Liver (tissue), 7 donors: ENCODE measurements at regions not wholly inside any gene's neighbourhood (a gene's known extent, or its start where the extent isn't known, plus 50 kb on each side); places are given as distances from the start of the nearest gene placed in this dataset.

Source experiments
- DNase-seq: peaks from one replicate; pipeline ENCODE4 v3.0.0-alpha.2; 2017; ENCODE audit warnings: low spot score
- H3K27ac ChIP-seq, 2 donors: one replicate each; pipeline ENCODE4 v1.7.0; 2013; ENCODE audit warnings: inconsistent platforms in 2 of 2, low read length in 2 of 2, control low read depth in 1 of 2, low read depth in 1 of 2, mild to moderate bottlenecking in 1 of 2
- H3K27me3 ChIP-seq, 4 donors: one replicate each; pipeline versions ENCODE4 v1.6.1 to v1.7.0; 2013; ENCODE audit warnings: low read length in 3 of 4, inconsistent platforms in 1 of 4, mild to moderate bottlenecking in 1 of 4, moderate library complexity in 1 of 4; ENCODE audit not compliant: control insufficient read depth in 4 of 4, insufficient read depth in 4 of 4
- H3K36me3 ChIP-seq, 4 donors: one replicate each; pipeline versions ENCODE4 v1.6.1 to v1.7.0; 2013; ENCODE audit warnings: low read length in 3 of 4, mild to moderate bottlenecking in 3 of 4, low read depth in 1 of 4, moderate library complexity in 1 of 4; ENCODE audit not compliant: control insufficient read depth in 4 of 4, insufficient read depth in 3 of 4
- H3K4me1 ChIP-seq, 4 donors: one replicate each; pipeline versions ENCODE4 v1.6.1 to v1.7.0; 2013; ENCODE audit warnings: low read length in 3 of 4, mild to moderate bottlenecking in 3 of 4, moderate library complexity in 1 of 4; ENCODE audit not compliant: control insufficient read depth in 4 of 4, insufficient read depth in 4 of 4
- H3K4me3 ChIP-seq, 3 donors: one replicate each; pipeline versions ENCODE4 v1.6.1 to v1.7.0; 2013; ENCODE audit warnings: low read length in 3 of 3, control low read depth in 1 of 3, low read depth in 1 of 3, mild to moderate bottlenecking in 1 of 3
- H3K9ac ChIP-seq, 2 donors: one replicate each; pipeline ENCODE4 v1.7.0; 2013; ENCODE audit warnings: low read length in 2 of 2, mild to moderate bottlenecking in 2 of 2, moderate library complexity in 2 of 2, control low read depth in 1 of 2, low read depth in 1 of 2
- H3K9me3 ChIP-seq, 4 donors: one replicate each; pipeline versions ENCODE4 v1.6.1 to v1.7.0; 2013; ENCODE audit warnings: low read length in 3 of 4; ENCODE audit not compliant: control insufficient read depth in 4 of 4
- EGR1 ChIP-seq, 2 donors: IDR thresholded peaks; 2 replicates each; pipeline ENCODE4 v1.6.1; 2016 to 2018; ENCODE audit warnings: antibody characterized with exemption in 2 of 2, low read depth in 2 of 2
- FOXA1 ChIP-seq: IDR thresholded peaks from 2 replicates; pipeline ENCODE4 v1.6.1; 2016; ENCODE audit warnings: antibody characterized with exemption
- FOXA2 ChIP-seq: IDR thresholded peaks from 2 replicates; pipeline ENCODE4 v1.6.1; 2016; ENCODE audit warnings: antibody characterized with exemption
- GABPA ChIP-seq, 2 donors: IDR thresholded peaks in 1 of 2; conservative IDR thresholded peaks in 1 of 2; 2 replicates each; pipeline ENCODE4 v1.6.1; 2016; ENCODE audit warnings: antibody characterized with exemption in 2 of 2, mild to moderate bottlenecking in 1 of 2, moderate library complexity in 1 of 2
- HNF4A ChIP-seq, 2 donors: conservative IDR thresholded peaks; 2 replicates each; pipeline ENCODE4 v1.6.1; 2016; ENCODE audit warnings: antibody characterized with exemption in 2 of 2, mild to moderate bottlenecking in 2 of 2
- HNF4G ChIP-seq: IDR thresholded peaks from 2 replicates; pipeline ENCODE4 v1.6.1; 2016; ENCODE audit warnings: antibody characterized with exemption
- JUND ChIP-seq, 2 donors: IDR thresholded peaks; 2 replicates each; pipeline ENCODE4 v1.6.1; 2016; ENCODE audit warnings: antibody characterized with exemption in 2 of 2
- NR2F2 ChIP-seq: IDR thresholded peaks from 2 replicates; pipeline ENCODE4 v1.6.1; 2016; ENCODE audit warnings: antibody characterized with exemption
- RAD21 ChIP-seq, 2 donors: IDR thresholded peaks; 2 replicates each; pipeline ENCODE4 v1.6.1; 2016; ENCODE audit warnings: antibody characterized with exemption in 2 of 2, mild to moderate bottlenecking in 2 of 2
- RXRA ChIP-seq, 2 donors: IDR thresholded peaks; 2 replicates each; pipeline ENCODE4 v1.6.1; 2017 to 2018; ENCODE audit warnings: antibody characterized with exemption in 2 of 2, mild to moderate bottlenecking in 1 of 2
- SP1 ChIP-seq: IDR thresholded peaks from 2 replicates; pipeline ENCODE4 v1.6.1; 2018; ENCODE audit warnings: antibody characterized with exemption, mild to moderate bottlenecking
- YY1 ChIP-seq: IDR thresholded peaks from 2 replicates; pipeline ENCODE4 v1.6.1; 2016; ENCODE audit warnings: antibody characterized with exemption, mild to moderate bottlenecking
- WGBS: extraction: QIAGEN DNeasy Blood & Tissue Kit; methylation state at CpG from one replicate; pipeline ENCODE4 v1.1.7; 2013; 5-methylcytosine and 5-hydroxymethylcytosine counted together
- TF ChIP-seq, protein P1 (sequence below): IDR thresholded peaks from 2 replicates; pipeline ENCODE4 v1.6.1; 2016; ENCODE audit warnings: antibody characterized with exemption, mild to moderate bottlenecking
- TF ChIP-seq, protein P2 (sequence below): IDR thresholded peaks from 2 replicates; pipeline ENCODE4 v1.6.1; 2016; ENCODE audit warnings: antibody characterized with exemption
- donor health status: healthy.
- donor health status: healthy.
- donor health status: healthy.
- donor health status: healthy.

DNA sequence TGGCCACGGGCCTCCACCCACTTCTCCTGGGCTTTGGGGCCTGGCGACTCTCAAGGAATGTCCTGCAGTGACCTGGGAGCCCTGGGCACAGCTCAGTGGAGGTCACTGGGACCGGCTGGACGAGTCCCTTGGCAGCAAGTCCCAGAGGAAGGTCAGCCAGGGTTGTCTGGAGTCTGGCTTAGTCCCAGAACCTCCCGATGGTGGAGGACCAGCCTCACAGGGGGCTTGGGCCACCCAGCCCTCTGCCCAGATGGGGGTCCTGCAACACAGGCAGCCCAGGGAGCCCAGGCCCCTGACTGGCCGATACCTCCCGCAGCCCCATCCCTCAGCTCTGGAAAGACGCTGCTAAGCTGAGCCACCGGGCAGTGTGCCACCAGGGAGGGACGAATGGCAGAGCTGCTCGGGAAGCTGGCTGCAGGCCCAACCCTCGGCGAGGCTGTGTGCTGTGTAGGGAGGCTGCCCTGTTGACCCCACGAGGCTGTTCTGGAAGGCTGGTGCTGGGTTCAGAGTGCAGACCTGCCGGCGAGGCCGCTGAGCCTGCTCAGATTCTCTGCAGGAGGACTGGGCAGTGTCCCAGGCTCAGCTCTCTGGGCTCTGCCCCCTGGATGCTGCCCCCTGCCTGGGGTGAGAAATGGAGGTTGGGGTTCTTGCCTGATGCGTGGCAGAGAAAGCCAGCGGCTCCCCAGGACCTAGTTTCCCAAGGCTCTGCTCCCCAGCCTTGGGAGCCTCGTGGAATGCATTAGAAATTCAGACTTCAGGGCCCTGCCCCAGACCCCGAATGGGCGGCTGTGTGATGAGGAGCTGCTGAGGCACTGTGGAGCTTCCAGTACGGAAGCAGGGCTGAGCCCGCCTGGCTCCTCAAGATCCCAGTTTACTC lies 61.7 kb downstream of the ADRA2C start:
- WGBS = 26% methylated on average over 24 of the region's 24 CpGs
- peak; percentile 92 for TF ChIP-seq SP1
- peak; percentile 62 for TF ChIP-seq FOXA1
- TF ChIP-seq RXRA (IDR thresholded peaks at IDR 0.05) = peak; percentile 93 to 98
- TF ChIP-seq, protein P1, sequence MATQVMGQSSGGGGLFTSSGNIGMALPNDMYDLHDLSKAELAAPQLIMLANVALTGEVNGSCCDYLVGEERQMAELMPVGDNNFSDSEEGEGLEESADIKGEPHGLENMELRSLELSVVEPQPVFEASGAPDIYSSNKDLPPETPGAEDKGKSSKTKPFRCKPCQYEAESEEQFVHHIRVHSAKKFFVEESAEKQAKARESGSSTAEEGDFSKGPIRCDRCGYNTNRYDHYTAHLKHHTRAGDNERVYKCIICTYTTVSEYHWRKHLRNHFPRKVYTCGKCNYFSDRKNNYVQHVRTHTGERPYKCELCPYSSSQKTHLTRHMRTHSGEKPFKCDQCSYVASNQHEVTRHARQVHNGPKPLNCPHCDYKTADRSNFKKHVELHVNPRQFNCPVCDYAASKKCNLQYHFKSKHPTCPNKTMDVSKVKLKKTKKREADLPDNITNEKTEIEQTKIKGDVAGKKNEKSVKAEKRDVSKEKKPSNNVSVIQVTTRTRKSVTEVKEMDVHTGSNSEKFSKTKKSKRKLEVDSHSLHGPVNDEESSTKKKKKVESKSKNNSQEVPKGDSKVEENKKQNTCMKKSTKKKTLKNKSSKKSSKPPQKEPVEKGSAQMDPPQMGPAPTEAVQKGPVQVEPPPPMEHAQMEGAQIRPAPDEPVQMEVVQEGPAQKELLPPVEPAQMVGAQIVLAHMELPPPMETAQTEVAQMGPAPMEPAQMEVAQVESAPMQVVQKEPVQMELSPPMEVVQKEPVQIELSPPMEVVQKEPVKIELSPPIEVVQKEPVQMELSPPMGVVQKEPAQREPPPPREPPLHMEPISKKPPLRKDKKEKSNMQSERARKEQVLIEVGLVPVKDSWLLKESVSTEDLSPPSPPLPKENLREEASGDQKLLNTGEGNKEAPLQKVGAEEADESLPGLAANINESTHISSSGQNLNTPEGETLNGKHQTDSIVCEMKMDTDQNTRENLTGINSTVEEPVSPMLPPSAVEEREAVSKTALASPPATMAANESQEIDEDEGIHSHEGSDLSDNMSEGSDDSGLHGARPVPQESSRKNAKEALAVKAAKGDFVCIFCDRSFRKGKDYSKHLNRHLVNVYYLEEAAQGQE = peak; percentile 53
- peak; percentile 71 for TF ChIP-seq HNF4G
- TF ChIP-seq NR2F2 = peak; percentile 99
- TF ChIP-seq GABPA (IDR thresholded peaks at IDR 0.05 in 1 of 2, conservative IDR thresholded peaks at IDR 0.05 in 1 of 2) = no peak
- peak in 1 of 2 donors; percentile 51 for TF ChIP-seq EGR1 (IDR thresholded peaks at IDR 0.05; ENCODE audit: low read depth in 2 of 2)
- no peak for TF ChIP-seq FOXA2
- no peak for TF ChIP-seq YY1
- peak; percentile 91 to 94 for TF ChIP-seq HNF4A (conservative IDR thresholded peaks at IDR 0.05)
- TF ChIP-seq JUND (IDR thresholded peaks at IDR 0.05) = no peak
- peak in 1 of 2 donors; percentile 51 for TF ChIP-seq RAD21 (IDR thresholded peaks at IDR 0.05)
- TF ChIP-seq, protein P2, sequence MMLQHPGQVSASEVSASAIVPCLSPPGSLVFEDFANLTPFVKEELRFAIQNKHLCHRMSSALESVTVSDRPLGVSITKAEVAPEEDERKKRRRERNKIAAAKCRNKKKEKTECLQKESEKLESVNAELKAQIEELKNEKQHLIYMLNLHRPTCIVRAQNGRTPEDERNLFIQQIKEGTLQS = no peak
- peak overlapping the region; percentile 20 to 56 for H3K27ac ChIP-seq
- peak; percentile 49 for DNase-seq
- peaks cover 10 to 49% (median 37%) of the 10 kb centered on the region in 4 donors for H3K4me1 ChIP-seq
- no peaks in the 10 kb centered on the region for H3K9me3 ChIP-seq
- no peaks in the 10 kb centered on the region for H3K36me3 ChIP-seq
- H3K4me3 ChIP-seq = no peak overlapping the region
- H3K9ac ChIP-seq = no peak overlapping the region
- H3K27me3 ChIP-seq = no peaks in the 10 kb centered on the region

DNA sequence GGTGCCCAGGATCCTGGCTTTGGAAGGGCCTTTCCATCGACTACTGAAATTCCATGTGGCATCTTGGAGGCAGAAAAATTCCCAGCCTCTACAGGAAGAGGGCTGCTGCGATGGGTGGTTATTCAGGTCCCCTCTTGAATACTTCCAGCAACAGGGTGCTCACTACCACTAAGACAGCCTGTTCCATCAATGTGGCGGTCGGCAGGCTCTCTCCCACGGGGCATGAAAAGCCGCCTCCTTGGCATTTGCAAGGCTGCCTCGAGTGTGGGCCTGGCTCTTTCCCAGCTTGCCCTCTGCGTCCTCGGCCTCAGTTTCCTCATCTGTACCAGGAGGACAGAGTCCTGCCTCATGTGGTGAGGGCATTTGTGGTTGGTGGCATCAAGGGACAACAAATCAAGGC lies 62.4 kb downstream of the ADRA2C start:
- WGBS = 92% methylated on average over 9 of the region's 9 CpGs
- Histone ChIP-seq H3K4me1 (peaks cover 10 to 46% (median 36%) of the 10 kb centered on the region in 4 donors), H3K27me3 (no peaks in the 10 kb centered on the region), H3K9ac (no peak overlapping the region), H3K4me3 (no peak overlapping the region), H3K36me3 (no peaks in the 10 kb centered on the region), H3K27ac (no peak overlapping the region), H3K9me3 (no peaks in the 10 kb centered on the region)
- DNase-seq = no peak
- TF ChIP-seq FOXA2 = no peak
- no peak for TF ChIP-seq NR2F2
- TF ChIP-seq JUND (IDR thresholded peaks at IDR 0.05) = no peak
